ENCODE measurements at regions not wholly inside any gene's neighbourhood (a gene's known extent, or its start where the extent isn't known, plus 50 kb on each side); places are given as distances from the start of the nearest gene placed in this dataset.

DNA sequence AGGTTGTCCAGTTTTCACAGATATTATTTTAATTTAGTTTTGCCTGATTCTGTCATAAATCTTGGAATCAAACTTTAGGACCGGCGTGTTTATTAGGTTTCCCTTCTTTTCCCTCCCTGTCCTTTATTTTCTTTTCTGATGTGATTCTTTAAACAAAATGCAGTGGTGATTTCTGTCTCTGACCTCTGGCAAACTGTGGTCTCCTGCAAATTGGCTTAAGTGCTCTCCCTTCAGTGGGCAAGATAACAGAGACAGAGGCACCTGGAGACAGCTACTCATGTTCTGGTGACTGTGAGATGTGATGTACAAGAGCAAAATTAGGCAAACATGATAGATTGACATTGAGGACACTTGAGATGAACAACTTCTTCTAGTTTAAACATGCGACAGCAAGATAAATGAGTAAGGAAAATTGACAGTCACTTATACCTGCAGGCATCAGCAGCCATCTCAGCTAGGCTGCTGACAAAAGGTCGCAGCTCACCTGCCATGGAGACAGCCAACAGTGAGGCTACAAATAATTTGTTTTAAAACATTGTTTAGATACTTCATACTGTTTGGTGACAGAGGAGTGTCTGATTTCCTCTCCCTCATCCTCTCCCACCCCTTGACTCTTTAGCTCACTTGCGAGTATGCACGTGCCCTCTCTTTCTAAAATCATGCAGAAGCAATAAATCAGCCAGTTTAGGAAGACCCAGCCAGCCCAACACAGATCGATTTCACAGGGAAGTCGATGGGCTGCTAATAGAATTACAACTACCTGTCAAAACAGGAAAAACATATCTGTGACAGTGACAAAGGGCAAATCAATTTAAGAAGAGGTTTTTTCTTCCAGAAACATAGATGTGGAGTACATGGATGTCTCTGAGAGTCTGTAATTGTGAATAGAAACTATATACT, 63.4 kb upstream of the MAP3K7 start:
- TF ChIP-seq POLR2A (IDR thresholded peaks at IDR 0.05), result no peak
- TF ChIP-seq, protein P1, sequence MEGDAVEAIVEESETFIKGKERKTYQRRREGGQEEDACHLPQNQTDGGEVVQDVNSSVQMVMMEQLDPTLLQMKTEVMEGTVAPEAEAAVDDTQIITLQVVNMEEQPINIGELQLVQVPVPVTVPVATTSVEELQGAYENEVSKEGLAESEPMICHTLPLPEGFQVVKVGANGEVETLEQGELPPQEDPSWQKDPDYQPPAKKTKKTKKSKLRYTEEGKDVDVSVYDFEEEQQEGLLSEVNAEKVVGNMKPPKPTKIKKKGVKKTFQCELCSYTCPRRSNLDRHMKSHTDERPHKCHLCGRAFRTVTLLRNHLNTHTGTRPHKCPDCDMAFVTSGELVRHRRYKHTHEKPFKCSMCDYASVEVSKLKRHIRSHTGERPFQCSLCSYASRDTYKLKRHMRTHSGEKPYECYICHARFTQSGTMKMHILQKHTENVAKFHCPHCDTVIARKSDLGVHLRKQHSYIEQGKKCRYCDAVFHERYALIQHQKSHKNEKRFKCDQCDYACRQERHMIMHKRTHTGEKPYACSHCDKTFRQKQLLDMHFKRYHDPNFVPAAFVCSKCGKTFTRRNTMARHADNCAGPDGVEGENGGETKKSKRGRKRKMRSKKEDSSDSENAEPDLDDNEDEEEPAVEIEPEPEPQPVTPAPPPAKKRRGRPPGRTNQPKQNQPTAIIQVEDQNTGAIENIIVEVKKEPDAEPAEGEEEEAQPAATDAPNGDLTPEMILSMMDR (IDR thresholded peaks at IDR 0.05), result no peak
- no peak for DNase-seq (ENCODE audit: low spot score in 2 of 2)
- H3K4me3 ChIP-seq (ENCODE audit: low read depth, poor library complexity, severe bottlenecking), result no peak overlapping the region
- 46 to 47% methylated on average over 8 of the region's 8 CpGs for WGBS, 2 donors
- intact Hi-C loops (cut with DNase I; ENCODE audit: low total_unique reads), result no loop called here

DNA sequence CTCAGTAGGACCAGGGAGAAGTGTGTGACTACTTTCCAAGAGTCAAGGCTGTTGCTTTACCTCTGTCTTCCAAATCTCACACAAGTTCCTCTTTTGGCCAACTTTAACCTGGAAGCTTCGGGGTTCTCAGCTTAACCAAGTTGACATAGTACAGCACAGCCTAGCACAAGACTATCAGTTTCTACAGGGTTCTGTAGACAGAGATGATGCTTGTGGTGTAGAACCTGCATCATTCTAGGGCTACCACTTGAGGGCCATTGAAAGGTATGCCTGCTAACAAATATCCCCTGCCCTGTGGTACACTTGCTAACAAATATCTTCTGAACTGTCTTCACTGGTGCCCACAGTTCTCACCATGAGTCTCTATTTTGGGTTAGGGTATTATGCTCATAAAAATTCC, 62.0 kb upstream of the MAP3K7 start:
- WGBS, 2 donors, result 95 to 100% methylated on average over 1 of the region's 1 CpG
- intact Hi-C loops (cut with DNase I; ENCODE audit: low total_unique reads), result no loop called here
- TF ChIP-seq, protein P1 (IDR thresholded peaks at IDR 0.05), result no peak
- no peak for TF ChIP-seq POLR2A (IDR thresholded peaks at IDR 0.05)

GRCh38 chr6:90646940-90647339, 60.1 kb upstream of the MAP3K7 start:
- no peak overlapping the region for H3K4me3 ChIP-seq (ENCODE audit: low read depth, poor library complexity, severe bottlenecking)
- DNase-seq (ENCODE audit: low spot score in 2 of 2), result no peak
- intact Hi-C loops (cut with DNase I; ENCODE audit: low total_unique reads), result no loop called here
- TF ChIP-seq POLR2A (IDR thresholded peaks at IDR 0.05), result no peak
- TF ChIP-seq, protein P1 (IDR thresholded peaks at IDR 0.05), result no peak
- WGBS, 2 donors, result 37 to 38% methylated on average over 1 of the region's 1 CpG

More for the DNA sequence above, 62.0 kb upstream of the MAP3K7 start:
- no peak overlapping the region for H3K4me3 ChIP-seq (ENCODE audit: low read depth, poor library complexity, severe bottlenecking)
- DNase-seq (ENCODE audit: low spot score in 2 of 2), result no peak

GRCh38 chr6:90645634-90646033, 58.8 kb upstream of the MAP3K7 start:
- intact Hi-C loops (cut with DNase I; ENCODE audit: low total_unique reads), result no loop called here
- DNase-seq (ENCODE audit: low spot score in 2 of 2), result no peak
- H3K4me3 ChIP-seq (ENCODE audit: low read depth, poor library complexity, severe bottlenecking), result no peak overlapping the region
- no peak for TF ChIP-seq POLR2A (IDR thresholded peaks at IDR 0.05)
- TF ChIP-seq, protein P1 (IDR thresholded peaks at IDR 0.05), result no peak
- WGBS, 2 donors, result 41 to 49% methylated on average over 4 of the region's 4 CpGs

GRCh38 chr6:90644492-90644891, 57.6 kb upstream of the MAP3K7 start:
- intact Hi-C loops (cut with DNase I; ENCODE audit: low total_unique reads), result no loop called here
- DNase-seq (ENCODE audit: low spot score in 2 of 2), result no peak
- 58% methylated on average over 2 of the region's 2 CpGs for WGBS, 2 donors
- no peak for TF ChIP-seq POLR2A (IDR thresholded peaks at IDR 0.05)
- TF ChIP-seq, protein P1 (IDR thresholded peaks at IDR 0.05), result no peak
- H3K4me3 ChIP-seq (ENCODE audit: low read depth, poor library complexity, severe bottlenecking), result no peak overlapping the region
